Activated CD8-positive, alpha-beta memory T cell treated with anti-CD3 and anti-CD28 coated beads for 4 hours (primary cell): ENCODE measurements at regions not wholly inside any gene's neighbourhood (a gene's known extent, or its start where the extent isn't known, plus 50 kb on each side); places are given as distances from the start of the nearest gene placed in this dataset.

Experiments used
- DNase-seq, 2 donors: peaks; one replicate each; pipeline ENCODE4 v3.0.0-alpha.2; 2020; ENCODE audit warnings: low read depth in 2 of 2

DNA sequence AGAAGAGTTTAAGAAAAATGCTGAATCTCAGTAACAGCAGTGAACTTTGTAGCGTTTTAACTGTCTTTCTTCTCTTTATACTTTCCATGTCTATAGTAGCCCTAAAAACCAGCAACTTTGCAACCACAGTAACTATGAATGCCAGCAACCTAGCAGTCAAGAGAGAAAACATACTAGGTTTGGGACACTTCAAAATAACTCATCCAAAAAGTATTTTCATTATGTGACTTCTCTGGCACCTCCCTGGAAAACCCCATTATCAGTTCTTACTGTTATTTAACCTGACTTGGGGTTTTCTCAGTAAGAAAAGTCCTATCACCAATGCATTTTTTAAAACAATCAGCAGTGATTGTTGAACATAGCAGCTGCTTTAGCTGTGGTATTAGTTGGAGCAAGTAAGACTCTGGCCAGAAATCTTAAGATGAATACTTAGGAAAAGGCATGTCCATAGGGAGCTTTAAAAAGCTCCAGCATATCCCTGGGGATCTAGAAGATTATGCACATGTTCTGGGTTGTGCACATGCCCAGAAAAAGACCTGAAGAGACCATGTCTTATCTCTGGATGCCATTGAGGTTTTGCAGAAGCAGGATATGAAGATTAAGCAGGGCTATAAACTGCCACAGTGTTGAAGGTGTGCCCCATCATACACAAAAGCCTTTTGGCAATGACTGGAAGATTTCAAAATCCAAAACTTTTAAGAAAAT lies 411.3 kb downstream of the CMPK2 start:
- no peak for DNase-seq

GRCh38 chr2:6459138-6459537 lies 406.6 kb downstream of the CMPK2 start:
- no peak for DNase-seq

DNA sequence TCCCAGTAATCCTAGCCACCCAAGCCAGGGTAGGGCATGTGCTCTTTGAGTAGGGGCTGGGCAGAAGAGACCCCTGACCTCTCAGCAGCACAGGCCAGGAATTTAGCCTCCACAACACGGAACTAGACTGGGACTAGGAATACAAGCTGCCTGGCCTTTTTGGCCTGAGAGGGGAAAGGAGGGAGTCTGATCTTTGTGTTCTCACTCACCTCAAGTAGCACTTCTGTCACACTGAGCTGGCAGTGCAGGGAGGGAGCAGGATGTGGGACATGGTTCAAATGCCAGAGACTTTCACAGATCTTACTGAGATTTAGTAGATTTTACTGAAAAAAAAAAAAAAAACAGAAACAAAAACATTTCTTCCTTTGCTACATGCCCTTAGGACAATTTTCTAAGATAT lies 395.2 kb downstream of the CMPK2 start:
- no peak for DNase-seq

- DNase-seq = no peak
Measured at GRCh38 chr2:6471419-6471818, 394.3 kb downstream of the CMPK2 start.

- DNase-seq = no peak
Measured at GRCh38 chr2:6474161-6475140, 391.3 kb downstream of the CMPK2 start.

- DNase-seq = no peak
Measured at GRCh38 chr2:6475155-6475940, 390.4 kb downstream of the CMPK2 start.

- DNase-seq = no peak
Measured at GRCh38 chr2:6480514-6480913, 385.2 kb downstream of the CMPK2 start.

DNA sequence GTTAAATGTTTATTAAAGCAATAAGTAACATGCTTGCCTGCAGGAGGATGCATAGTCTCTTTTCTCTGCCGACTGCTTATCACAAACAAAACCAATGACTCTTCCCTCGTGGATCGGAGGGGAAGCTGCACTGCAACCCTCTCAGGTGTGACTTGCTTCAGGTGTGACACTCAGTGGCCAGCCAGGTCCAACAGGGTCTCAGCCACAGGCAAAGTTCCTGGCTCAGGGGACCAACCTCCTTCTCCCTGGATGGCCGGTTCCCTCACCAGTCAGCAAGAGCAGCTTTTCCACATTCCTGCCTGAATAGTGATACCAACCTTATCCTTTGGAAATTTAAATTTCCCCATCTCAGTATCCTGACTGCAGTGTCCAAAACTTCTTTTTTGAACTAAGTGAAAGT lies 383.5 kb downstream of the CMPK2 start:
- DNase-seq = no peak

DNA sequence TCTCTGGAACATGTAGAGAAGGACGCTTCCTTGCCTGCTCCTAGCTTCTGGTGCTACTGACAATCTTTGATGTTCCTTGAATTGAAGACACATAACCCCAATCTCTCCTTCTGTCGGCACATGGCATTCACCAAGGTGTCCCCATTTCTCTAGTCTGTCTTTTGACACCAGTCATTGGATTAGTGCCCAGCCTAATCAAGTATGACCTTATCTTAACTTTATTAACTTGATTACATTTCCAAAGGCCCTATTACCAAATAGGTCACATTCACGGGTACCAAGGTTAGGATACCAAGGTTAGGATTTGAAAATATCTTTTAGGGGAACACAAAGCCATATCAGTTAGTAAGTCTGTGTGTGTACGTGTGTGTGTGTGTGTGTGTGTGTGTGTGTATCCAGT lies 377.9 kb downstream of the CMPK2 start:
- no peak for DNase-seq

DNA sequence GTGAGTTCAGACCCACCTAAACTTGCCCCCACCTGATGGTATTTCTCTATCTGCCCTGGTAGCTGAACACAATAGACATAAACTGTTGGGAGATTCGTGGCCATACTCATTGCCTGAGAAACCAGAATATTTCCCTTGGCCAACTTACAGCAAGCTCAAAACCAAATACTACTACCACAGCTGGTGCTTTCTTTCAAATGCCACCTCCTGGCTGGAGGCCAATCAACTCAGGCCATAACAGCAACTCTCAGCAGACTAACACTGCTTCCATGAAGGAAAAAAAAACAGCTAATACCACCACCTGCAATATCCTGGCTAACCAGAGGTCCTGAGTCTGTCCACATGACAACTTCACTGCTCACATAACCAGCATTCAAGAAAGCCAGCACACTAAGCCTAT lies 373.1 kb downstream of the CMPK2 start:
- DNase-seq = no peak

GRCh38 chr2:6493266-6493665 lies 372.4 kb downstream of the CMPK2 start:
- no peak for DNase-seq

DNA sequence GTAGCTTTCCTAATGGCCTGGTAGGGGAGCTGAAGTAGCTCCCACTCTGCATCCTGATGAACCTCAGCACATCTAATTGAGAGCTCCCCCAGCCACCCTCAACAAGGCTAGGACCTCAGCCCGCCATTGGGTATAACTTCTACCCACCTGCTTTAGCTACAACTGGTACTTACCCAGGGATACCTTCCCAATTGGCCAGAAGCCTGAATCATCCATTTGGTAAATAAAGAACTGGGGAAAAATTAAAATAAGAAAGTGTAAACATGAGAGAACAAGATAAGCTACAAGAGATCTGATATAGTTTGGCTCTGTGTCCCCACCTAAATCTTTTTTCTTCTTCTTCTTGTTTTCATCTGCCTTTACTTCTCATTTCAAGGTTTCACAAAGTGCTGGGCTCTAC lies 372.0 kb downstream of the CMPK2 start:
- no peak for DNase-seq

- DNase-seq = no peak
Measured at GRCh38 chr2:6495466-6495865, 370.2 kb downstream of the CMPK2 start.

- no peak for DNase-seq
Measured at GRCh38 chr2:6496376-6496775, 369.3 kb downstream of the CMPK2 start.

DNA sequence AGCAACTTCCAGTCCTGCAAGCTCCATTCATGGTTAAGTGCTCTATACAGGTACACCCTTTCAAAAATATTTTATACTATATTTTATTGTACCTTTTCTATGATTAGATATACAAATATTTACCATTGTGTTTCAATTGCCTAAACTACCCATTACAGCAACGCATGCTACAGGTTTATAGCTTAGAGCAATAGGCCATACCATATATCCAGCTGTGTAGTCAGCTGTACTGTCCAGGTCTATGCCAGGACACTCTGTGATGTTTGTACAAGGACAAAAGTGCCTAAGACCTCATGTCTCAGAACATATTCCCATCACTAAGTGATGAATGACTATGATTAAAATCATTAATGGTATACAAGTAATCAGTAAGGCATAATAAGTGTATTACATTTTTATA lies 368.7 kb downstream of the CMPK2 start:
- DNase-seq = no peak

- DNase-seq = no peak
Measured at GRCh38 chr2:6498841-6499240, 366.9 kb downstream of the CMPK2 start.

DNA sequence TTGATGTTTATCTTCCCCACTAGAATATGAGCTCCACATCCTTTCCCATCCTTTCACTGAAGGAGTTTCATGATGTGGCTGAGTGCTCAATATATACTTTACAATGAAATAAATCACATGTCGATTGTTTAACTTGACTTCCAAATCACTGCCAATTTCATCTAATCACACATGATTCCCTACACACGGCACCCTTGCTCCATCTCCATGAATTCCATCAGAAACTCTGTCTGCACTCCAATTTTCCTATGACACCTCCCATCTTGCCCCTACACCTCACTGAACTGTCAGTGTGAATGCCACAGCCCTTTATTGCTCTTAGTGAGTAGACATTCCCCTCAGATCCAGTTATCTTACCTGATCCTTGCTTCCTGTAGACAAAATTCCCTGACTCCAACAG lies 366.0 kb downstream of the CMPK2 start:
- DNase-seq = no peak

DNA sequence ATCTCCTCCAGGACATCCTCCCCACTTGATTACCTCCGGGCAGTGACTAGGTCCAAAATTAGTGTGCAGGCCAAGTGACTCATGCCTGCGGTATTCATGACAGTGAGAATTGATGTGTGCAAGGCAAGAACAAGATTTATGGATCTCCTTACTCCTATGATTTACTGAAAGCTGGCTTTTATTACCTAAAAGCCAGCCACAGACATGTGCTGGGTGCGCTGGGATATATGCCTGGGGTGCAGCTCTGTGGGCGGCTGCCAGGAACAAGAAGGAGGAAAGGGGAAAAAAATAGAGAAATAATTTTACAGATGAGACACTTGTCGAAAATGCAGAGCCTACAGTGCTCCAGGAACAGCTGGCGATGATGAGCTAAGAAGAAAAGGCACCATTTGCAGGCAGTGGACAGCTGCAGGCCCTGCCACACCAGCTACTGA lies 359.3 kb downstream of the CMPK2 start:
- no peak for DNase-seq

GRCh38 chr2:6506859-6507258 lies 358.8 kb downstream of the CMPK2 start:
- DNase-seq = no peak

DNA sequence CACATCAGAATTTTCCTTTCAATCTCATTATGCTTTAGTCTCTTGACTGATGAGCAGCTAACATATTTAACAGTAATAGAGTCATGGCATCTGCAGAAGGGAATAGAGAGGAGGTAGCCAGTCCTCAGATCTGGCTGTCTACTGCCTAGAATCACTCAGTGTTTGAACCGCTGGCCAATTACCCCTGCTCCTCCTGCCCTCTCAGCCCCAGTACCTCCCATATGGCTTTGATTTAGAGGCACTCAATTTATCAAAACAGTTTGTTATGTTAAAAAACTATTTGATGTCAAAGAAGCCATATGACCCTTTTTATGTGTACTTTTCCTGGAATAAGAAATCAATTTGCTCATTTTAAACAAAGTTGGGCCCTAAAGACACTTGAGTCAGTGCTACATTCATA lies 355.2 kb downstream of the CMPK2 start:
- no peak for DNase-seq

- no peak for DNase-seq
Measured at GRCh38 chr2:6512589-6512988, 353.1 kb downstream of the CMPK2 start.

GRCh38 chr2:6516674-6517073 lies 349.0 kb downstream of the CMPK2 start:
- no peak for DNase-seq
